GM23338 (cell line): ENCODE measurements at regions not wholly inside any gene's neighbourhood (a gene's known extent, or its start where the extent isn't known, plus 50 kb on each side); places are given as distances from the start of the nearest gene placed in this dataset.

ENCODE experiments used
- ATAC-seq: fragments of 200-7000 bp; cut with Tn5 transposase; 3 replicates; pipeline ENCODE4 v1.9.1; 2020
- DNase-seq: peaks from one replicate; pipeline ENCODE4 v3.0.0-alpha.2; 2015; ENCODE audit warnings: low spot score
- H2AFZ ChIP-seq: fragments of 200-600 bp; sonication (generic); 2 replicates; pipeline ENCODE4 v1.8.0; 2016; ENCODE audit warnings: antibody characterized with exemption, mild to moderate bottlenecking, moderate library complexity
- H3F3A ChIP-seq: fragments of 200-600 bp; sonication (generic); replicated peaks from 2 replicates; pipeline ENCODE4 v1.8.0; 2017; ENCODE audit warnings: antibody characterized with exemption, mixed run types, low read depth
- H3K27ac ChIP-seq: fragments of 200-600 bp; sonication (generic); 2 replicates; pipeline ENCODE4 v1.6.1; 2016; ENCODE audit warnings: low read depth
- H3K27me3 ChIP-seq: fragments of 200-600 bp; sonication (generic); 2 replicates; pipeline ENCODE4 v1.8.0; 2016; ENCODE audit warnings: mild to moderate bottlenecking, mixed run types, moderate library complexity; ENCODE audit not compliant: insufficient read depth
- H3K36me3 ChIP-seq: fragments of 200-600 bp; sonication (generic); 2 replicates; pipeline ENCODE4 v1.8.0; 2016; ENCODE audit warnings: mild to moderate bottlenecking; ENCODE audit not compliant: insufficient read depth
- H3K4me1 ChIP-seq: fragments of 200-600 bp; sonication (generic); 2 replicates; pipeline ENCODE4 v1.8.0; 2016; ENCODE audit warnings: mild to moderate bottlenecking, moderate library complexity; ENCODE audit not compliant: insufficient read depth
- H3K4me2 ChIP-seq: fragments of 200-600 bp; sonication (generic); 2 replicates; pipeline ENCODE4 v1.7.1; 2017; ENCODE audit warnings: mixed run types
- H3K4me3 ChIP-seq: fragments of 200-600 bp; sonication (generic); 2 replicates; pipeline ENCODE4 v1.6.1; 2016; ENCODE audit warnings: mixed run types
- H3K79me2 ChIP-seq: fragments of 200-600 bp; sonication (generic); replicated peaks from 2 replicates; pipeline ENCODE4 v1.8.0; 2017; ENCODE audit warnings: mild to moderate bottlenecking; ENCODE audit not compliant: insufficient read depth
- H3K9me2 ChIP-seq: fragments of 200-600 bp; sonication (generic); 2 replicates; pipeline ENCODE4 v1.8.0; 2017; ENCODE audit not compliant: insufficient read depth
- H4K20me1 ChIP-seq: fragments of 200-600 bp; sonication (generic); replicated peaks from 2 replicates; pipeline ENCODE4 v1.8.0; 2017; ENCODE audit warnings: mild to moderate bottlenecking; ENCODE audit not compliant: insufficient read depth
- H3K27ac Mint-ChIP-seq: 2 replicates; pipeline ENCODE4 v1.8.0; 2020; ENCODE audit warnings: inconsistent platforms, mild to moderate bottlenecking, moderate library complexity, mixed read lengths
- H3K27me3 Mint-ChIP-seq: 3 replicates; pipeline ENCODE4 v1.8.0; 2022; ENCODE audit warnings: low read depth, mild to moderate bottlenecking, moderate library complexity, mixed read lengths, inconsistent platforms; ENCODE audit not compliant: insufficient read depth, poor library complexity
- H3K36me3 Mint-ChIP-seq: 3 replicates; pipeline ENCODE4 v1.8.0; 2021; ENCODE audit warnings: low read depth, mild to moderate bottlenecking, inconsistent platforms, moderate library complexity, mixed read lengths
- H3K4me1 Mint-ChIP-seq: 3 replicates; pipeline ENCODE4 v1.8.0; 2020; ENCODE audit warnings: mild to moderate bottlenecking, inconsistent platforms, mixed read lengths
- H3K4me3 Mint-ChIP-seq: 3 replicates; pipeline ENCODE4 v1.8.0; 2021; ENCODE audit warnings: moderate library complexity, mild to moderate bottlenecking, inconsistent platforms, mixed read lengths
- H3K9me3 Mint-ChIP-seq: 3 replicates; pipeline ENCODE4 v1.8.0; 2020; ENCODE audit warnings: moderate library complexity, mild to moderate bottlenecking, inconsistent platforms, mixed read lengths
- CREB1 ChIP-seq: fragments of 250-450 bp; sonication (Bioruptor Pico); IDR thresholded peaks from 2 replicates; pipeline ENCODE4 v1.5.0; 2020; ENCODE audit warnings: low read depth, mild to moderate bottlenecking, moderate library complexity
- ETS1 ChIP-seq: IDR thresholded peaks from 2 replicates; pipeline ENCODE4 v1.6.1; 2016; ENCODE audit warnings: antibody characterized with exemption
- EZH2 ChIP-seq: fragments of 200-600 bp; sonication (generic); IDR thresholded peaks from one replicate; pipeline ENCODE4 v1.8.0; 2017; ENCODE audit warnings: antibody characterized with exemption, mild to moderate bottlenecking, low read depth; ENCODE audit not compliant: unreplicated experiment
- EZH2phosphoT487 ChIP-seq: fragments of 200-600 bp; sonication (generic); IDR thresholded peaks from one replicate; pipeline ENCODE4 v1.8.1; 2018; ENCODE audit warnings: antibody characterized with exemption; ENCODE audit not compliant: unreplicated experiment
- JUNB ChIP-seq: IDR thresholded peaks from one replicate; pipeline ENCODE4 v1.6.1; 2016; ENCODE audit warnings: antibody characterized with exemption; ENCODE audit not compliant: unreplicated experiment
- NANOG ChIP-seq: IDR thresholded peaks from 2 replicates; pipeline ENCODE4 v1.6.1; 2016; ENCODE audit warnings: antibody characterized with exemption, borderline replicate concordance
- POLR2AphosphoS5 ChIP-seq: IDR thresholded peaks from 2 replicates; pipeline ENCODE4 v1.6.1; 2016; ENCODE audit warnings: antibody characterized with exemption, low read depth
- REST ChIP-seq: IDR thresholded peaks from one replicate; pipeline ENCODE4 v1.6.1; 2018; ENCODE audit warnings: antibody characterized with exemption; ENCODE audit not compliant: unreplicated experiment
- STAT1 ChIP-seq: IDR thresholded peaks from one replicate; pipeline ENCODE4 v1.6.1; 2016; ENCODE audit warnings: antibody characterized with exemption; ENCODE audit not compliant: unreplicated experiment
- ZNF114 ChIP-seq: fragments of 250-450 bp; sonication (Bioruptor Pico); IDR thresholded peaks from 2 replicates; pipeline ENCODE4 v1.5.0; 2020; ENCODE audit warnings: mild to moderate bottlenecking, moderate library complexity
- ZNF331 ChIP-seq: fragments of 250-450 bp; sonication (Bioruptor Pico); IDR thresholded peaks from 2 replicates; pipeline ENCODE4 v1.5.0; 2020; ENCODE audit warnings: low read depth, mild to moderate bottlenecking, moderate library complexity
- TF ChIP-seq, protein P1 (sequence below): fragments of 250-450 bp; sonication (Bioruptor Pico); IDR thresholded peaks from 2 replicates; pipeline ENCODE4 v1.5.0; 2020; ENCODE audit warnings: mild to moderate bottlenecking, moderate library complexity
- TF ChIP-seq, protein P2 (sequence below), 2 experiments: fragments of 200-600 bp in 1 of 2; sonication (generic) in 1 of 2; conservative IDR thresholded peaks; 2 replicates each; pipeline versions ENCODE4 v1.5.1 to v1.6.1; 2016 to 2017; ENCODE audit warnings: antibody characterized with exemption in 2 of 2, low read depth in 2 of 2, mild to moderate bottlenecking in 2 of 2, moderate library complexity in 1 of 2

DNA sequence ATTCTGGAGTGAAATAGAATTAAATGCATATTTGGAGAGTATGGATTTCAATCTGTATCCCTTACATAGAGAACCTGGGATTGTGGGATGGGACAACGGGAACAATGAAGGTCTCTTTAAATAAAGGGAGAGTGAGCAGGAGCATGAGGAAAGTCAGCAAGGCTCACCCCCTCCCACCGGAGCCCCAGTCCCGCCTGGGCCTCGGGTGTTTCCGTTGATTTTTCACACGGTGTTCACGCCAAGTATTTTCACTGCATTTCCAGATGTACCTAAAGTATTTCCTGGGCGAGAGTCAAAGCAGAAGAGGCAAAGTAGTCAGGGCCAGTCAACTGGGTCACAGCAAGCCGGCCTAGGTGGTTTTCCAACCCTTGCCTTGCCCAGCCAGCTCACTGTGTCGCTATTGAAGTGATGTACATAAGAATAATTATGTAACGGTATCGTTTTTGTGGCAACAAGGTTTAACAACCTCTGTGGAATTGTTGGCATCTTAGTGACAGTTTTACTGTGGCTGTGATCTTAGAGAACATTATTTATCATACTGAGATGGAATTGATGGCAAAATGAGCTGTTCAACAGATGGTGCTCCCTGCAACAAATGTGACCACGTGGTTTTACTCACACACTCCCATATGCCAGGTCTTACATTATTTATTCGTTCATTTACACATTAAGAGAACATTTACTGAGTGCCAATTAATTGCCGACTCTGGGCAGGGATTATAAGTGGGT is 177.3 kb downstream of the ADAMTS15 start:
- Histone ChIP-seq H3K27ac (no peak overlapping the region), H3K4me2 (no peak overlapping the region), H3K36me3 (no peaks in the 10 kb centered on the region), H3K79me2 (no peaks in the 10 kb centered on the region), H3K27me3 (no peaks in the 10 kb centered on the region), H3K4me1 (no peaks in the 10 kb centered on the region), H3K9me2 (no peaks in the 10 kb centered on the region), H2AFZ (no peak overlapping the region), H4K20me1 (no peaks in the 10 kb centered on the region), H3K4me3 (no peak overlapping the region), H3F3A (no peaks in the 10 kb centered on the region)
- DNase-seq (no peak), ATAC-seq (no peak)
- no peaks in the 10 kb centered on the region for H3K9me3 Mint-ChIP-seq
- no peaks in the 10 kb centered on the region for H3K4me1 Mint-ChIP-seq
- H3K27ac Mint-ChIP-seq: no peak overlapping the region
- peaks cover 5% of the 10 kb centered on the region for H3K27me3 Mint-ChIP-seq
- H3K36me3 Mint-ChIP-seq: no peaks in the 10 kb centered on the region
- H3K4me3 Mint-ChIP-seq: no peak overlapping the region
- no peak for TF ChIP-seq EZH2phosphoT487
- no peak for TF ChIP-seq CREB1 (CRISPR knock-in tag)
- no peak for TF ChIP-seq ZNF114
- TF ChIP-seq STAT1: no peak
- TF ChIP-seq NANOG: no peak
- TF ChIP-seq, protein P1, sequence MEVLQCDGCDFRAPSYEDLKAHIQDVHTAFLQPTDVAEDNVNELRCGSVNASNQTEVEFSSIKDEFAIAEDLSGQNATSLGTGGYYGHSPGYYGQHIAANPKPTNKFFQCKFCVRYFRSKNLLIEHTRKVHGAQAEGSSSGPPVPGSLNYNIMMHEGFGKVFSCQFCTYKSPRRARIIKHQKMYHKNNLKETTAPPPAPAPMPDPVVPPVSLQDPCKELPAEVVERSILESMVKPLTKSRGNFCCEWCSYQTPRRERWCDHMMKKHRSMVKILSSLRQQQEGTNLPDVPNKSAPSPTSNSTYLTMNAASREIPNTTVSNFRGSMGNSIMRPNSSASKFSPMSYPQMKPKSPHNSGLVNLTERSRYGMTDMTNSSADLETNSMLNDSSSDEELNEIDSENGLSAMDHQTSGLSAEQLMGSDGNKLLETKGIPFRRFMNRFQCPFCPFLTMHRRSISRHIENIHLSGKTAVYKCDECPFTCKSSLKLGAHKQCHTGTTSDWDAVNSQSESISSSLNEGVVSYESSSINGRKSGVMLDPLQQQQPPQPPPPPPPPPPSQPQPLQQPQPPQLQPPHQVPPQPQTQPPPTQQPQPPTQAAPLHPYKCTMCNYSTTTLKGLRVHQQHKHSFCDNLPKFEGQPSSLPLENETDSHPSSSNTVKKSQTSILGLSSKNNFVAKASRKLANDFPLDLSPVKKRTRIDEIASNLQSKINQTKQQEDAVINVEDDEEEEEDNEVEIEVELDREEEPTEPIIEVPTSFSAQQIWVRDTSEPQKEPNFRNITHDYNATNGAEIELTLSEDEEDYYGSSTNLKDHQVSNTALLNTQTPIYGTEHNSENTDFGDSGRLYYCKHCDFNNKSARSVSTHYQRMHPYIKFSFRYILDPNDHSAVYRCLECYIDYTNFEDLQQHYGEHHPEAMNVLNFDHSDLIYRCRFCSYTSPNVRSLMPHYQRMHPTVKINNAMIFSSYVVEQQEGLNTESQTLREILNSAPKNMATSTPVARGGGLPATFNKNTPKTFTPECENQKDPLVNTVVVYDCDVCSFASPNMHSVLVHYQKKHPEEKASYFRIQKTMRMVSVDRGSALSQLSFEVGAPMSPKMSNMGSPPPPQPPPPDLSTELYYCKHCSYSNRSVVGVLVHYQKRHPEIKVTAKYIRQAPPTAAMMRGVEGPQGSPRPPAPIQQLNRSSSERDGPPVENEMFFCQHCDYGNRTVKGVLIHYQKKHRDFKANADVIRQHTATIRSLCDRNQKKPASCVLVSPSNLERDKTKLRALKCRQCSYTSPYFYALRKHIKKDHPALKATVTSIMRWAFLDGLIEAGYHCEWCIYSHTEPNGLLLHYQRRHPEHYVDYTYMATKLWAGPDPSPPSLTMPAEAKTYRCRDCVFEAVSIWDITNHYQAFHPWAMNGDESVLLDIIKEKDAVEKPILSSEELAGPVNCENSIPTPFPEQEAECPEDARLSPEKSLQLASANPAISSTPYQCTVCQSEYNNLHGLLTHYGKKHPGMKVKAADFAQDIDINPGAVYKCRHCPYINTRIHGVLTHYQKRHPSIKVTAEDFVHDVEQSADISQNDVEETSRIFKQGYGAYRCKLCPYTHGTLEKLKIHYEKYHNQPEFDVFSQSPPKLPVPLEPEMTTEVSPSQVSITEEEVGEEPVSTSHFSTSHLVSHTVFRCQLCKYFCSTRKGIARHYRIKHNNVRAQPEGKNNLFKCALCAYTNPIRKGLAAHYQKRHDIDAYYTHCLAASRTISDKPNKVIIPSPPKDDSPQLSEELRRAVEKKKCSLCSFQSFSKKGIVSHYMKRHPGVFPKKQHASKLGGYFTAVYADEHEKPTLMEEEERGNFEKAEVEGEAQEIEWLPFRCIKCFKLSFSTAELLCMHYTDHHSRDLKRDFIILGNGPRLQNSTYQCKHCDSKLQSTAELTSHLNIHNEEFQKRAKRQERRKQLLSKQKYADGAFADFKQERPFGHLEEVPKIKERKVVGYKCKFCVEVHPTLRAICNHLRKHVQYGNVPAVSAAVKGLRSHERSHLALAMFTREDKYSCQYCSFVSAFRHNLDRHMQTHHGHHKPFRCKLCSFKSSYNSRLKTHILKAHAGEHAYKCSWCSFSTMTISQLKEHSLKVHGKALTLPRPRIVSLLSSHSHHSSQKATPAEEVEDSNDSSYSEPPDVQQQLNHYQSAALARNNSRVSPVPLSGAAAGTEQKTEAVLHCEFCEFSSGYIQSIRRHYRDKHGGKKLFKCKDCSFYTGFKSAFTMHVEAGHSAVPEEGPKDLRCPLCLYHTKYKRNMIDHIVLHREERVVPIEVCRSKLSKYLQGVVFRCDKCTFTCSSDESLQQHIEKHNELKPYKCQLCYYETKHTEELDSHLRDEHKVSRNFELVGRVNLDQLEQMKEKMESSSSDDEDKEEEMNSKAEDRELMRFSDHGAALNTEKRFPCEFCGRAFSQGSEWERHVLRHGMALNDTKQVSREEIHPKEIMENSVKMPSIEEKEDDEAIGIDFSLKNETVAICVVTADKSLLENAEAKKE (CRISPR knock-in tag): no peak
- TF ChIP-seq ETS1: no peak
- TF ChIP-seq EZH2: no peak
- TF ChIP-seq POLR2AphosphoS5: no peak
- no peak for TF ChIP-seq REST
- no peak for TF ChIP-seq JUNB
- no peak for TF ChIP-seq ZNF331 (CRISPR knock-in tag)
- TF ChIP-seq, protein P2, sequence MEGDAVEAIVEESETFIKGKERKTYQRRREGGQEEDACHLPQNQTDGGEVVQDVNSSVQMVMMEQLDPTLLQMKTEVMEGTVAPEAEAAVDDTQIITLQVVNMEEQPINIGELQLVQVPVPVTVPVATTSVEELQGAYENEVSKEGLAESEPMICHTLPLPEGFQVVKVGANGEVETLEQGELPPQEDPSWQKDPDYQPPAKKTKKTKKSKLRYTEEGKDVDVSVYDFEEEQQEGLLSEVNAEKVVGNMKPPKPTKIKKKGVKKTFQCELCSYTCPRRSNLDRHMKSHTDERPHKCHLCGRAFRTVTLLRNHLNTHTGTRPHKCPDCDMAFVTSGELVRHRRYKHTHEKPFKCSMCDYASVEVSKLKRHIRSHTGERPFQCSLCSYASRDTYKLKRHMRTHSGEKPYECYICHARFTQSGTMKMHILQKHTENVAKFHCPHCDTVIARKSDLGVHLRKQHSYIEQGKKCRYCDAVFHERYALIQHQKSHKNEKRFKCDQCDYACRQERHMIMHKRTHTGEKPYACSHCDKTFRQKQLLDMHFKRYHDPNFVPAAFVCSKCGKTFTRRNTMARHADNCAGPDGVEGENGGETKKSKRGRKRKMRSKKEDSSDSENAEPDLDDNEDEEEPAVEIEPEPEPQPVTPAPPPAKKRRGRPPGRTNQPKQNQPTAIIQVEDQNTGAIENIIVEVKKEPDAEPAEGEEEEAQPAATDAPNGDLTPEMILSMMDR (conservative IDR thresholded peaks at IDR 0.05; ENCODE audit: low read depth in 2 of 2): no peak
